HepG2 (cell line): ENCODE measurements at regions not wholly inside any gene's neighbourhood (a gene's known extent, or its start where the extent isn't known, plus 50 kb on each side); places are given as distances from the start of the nearest gene placed in this dataset.

Experiments used
- ATAC-seq: fragments of 200-7000 bp; cut with Tn5 transposase; 3 replicates; pipeline ENCODE4 v1.9.1; 2020; ENCODE audit warnings: mild to moderate bottlenecking, moderate library complexity
- BruUV-seq: library from RNA; stranded (reverse); fragments of 400-500 nt; replicated peaks from 2 replicates; lab custom pipeline; 2021; lab: Mats Ljungman, UMichigan
- CTCF ChIA-PET: fragments of 300-600 bp; formaldehyde crosslinking; extraction: SDS; loops from one replicate; lab custom pipeline; 2021; ENCODE audit warnings: low total read pairs, inconsistent platforms, low intra/inter-chr PET ratio; lab: Yijun Ruan, JAX
- POLR2A ChIA-PET: fragments of 350-600 bp; sonication (Branson Sonifier 250); formaldehyde crosslinking; loops from one replicate; lab custom pipeline; 2020; ENCODE audit warnings: antibody characterized with exemption, inconsistent platforms; lab: Yijun Ruan, JAX
- DNase-seq: peaks from one replicate; pipeline ENCODE4 v3.0.0-alpha.2; 2015; ENCODE audit warnings: low spot score
- FAIRE-seq: peaks from 3 replicates; lab custom pipeline; 2011; peaks lifted over from hg19 to GRCh38; lab: Jason Lieb, UNC
- H2AFZ ChIP-seq: one replicate; pipeline ENCODE4 v1.6.1; 2011; ENCODE audit warnings: low read length, inconsistent platforms
- H3K27ac ChIP-seq: fragments of 300-600 bp; 3 replicates; pipeline ENCODE4 v1.8.0; 2011; ENCODE audit warnings: mixed run types, mild to moderate bottlenecking, mixed read lengths, low read length, inconsistent platforms; ENCODE audit not compliant: insufficient read depth; ENCODE audit errors: extremely low read length
- H3K27me3 ChIP-seq, 2 experiments: fragments of 200-600 bp in 1 of 2; 2 replicates in 1 of 2; 3 replicates in 1 of 2; pipeline versions ENCODE4 v1.6.0 to v1.8.0; 2011; ENCODE audit warnings: low read length in 2 of 2, mild to moderate bottlenecking in 2 of 2, moderate library complexity in 2 of 2, inconsistent platforms in 1 of 2; ENCODE audit not compliant: insufficient read depth in 2 of 2, control insufficient read depth in 1 of 2
- H3K36me3 ChIP-seq, 2 experiments: fragments of 200-600 bp in 1 of 2; replicated peaks in 1 of 2; 2 replicates in 1 of 2; 3 replicates in 1 of 2; pipeline versions ENCODE4 v1.5.1 to v1.8.0; 2011; ENCODE audit warnings: low read length in 2 of 2, inconsistent platforms in 1 of 2; ENCODE audit not compliant: insufficient read depth in 2 of 2, control insufficient read depth in 1 of 2
- H3K4me1 ChIP-seq: 2 replicates; pipeline ENCODE4 v1.5.1; 2012; ENCODE audit warnings: low read length, inconsistent platforms; ENCODE audit not compliant: insufficient read depth
- H3K4me2 ChIP-seq: 2 replicates; pipeline ENCODE4 v1.6.0; 2011; ENCODE audit warnings: low read depth, low read length, inconsistent platforms
- H3K4me3 ChIP-seq, 3 experiments: fragments of 200-600 bp in 1 of 3; sonication (generic), shearing (Covaris generic) in 1 of 3; replicated peaks in 1 of 3; 2 replicates each; pipeline ENCODE4 v1.5.1; 2011 to 2016; ENCODE audit warnings: low read length in 3 of 3, inconsistent platforms in 2 of 3, low read depth in 2 of 3, mild to moderate bottlenecking in 2 of 3, control low read depth in 1 of 3, mixed read lengths in 1 of 3; ENCODE audit not compliant: insufficient read depth in 1 of 3
- H3K79me2 ChIP-seq: one replicate; pipeline ENCODE4 v1.6.1; 2011; ENCODE audit warnings: low read length, inconsistent platforms; ENCODE audit not compliant: insufficient read depth
- H3K9ac ChIP-seq: 2 replicates; pipeline ENCODE4 v1.6.0; 2011; ENCODE audit warnings: mild to moderate bottlenecking, low read depth, low read length, inconsistent platforms; ENCODE audit not compliant: insufficient read depth
- H3K9me3 ChIP-seq: 2 replicates; pipeline ENCODE4 v1.5.1; 2012; ENCODE audit warnings: mild to moderate bottlenecking, low read length
- H4K20me1 ChIP-seq: 2 replicates; pipeline ENCODE4 v1.6.0; 2011; ENCODE audit warnings: inconsistent platforms, mild to moderate bottlenecking, low read length, moderate library complexity; ENCODE audit not compliant: insufficient read depth
- CBX1 ChIP-seq: IDR thresholded peaks from one replicate; pipeline ENCODE4 v1.6.1; 2016; ENCODE audit warnings: antibody characterized with exemption, low read depth
- GLI4 ChIP-seq: sonication (generic); formaldehyde crosslinking; IDR thresholded peaks from 2 replicates; pipeline ENCODE4 v1.5.1; 2020; ENCODE audit warnings: missing genetic modification reagents, mild to moderate bottlenecking, moderate library complexity, borderline replicate concordance
- HIVEP1 ChIP-seq: sonication (generic); formaldehyde crosslinking; IDR thresholded peaks from 2 replicates; pipeline ENCODE4 v1.4.0; 2020; ENCODE audit warnings: mild to moderate bottlenecking, missing genetic modification reagents
- NCOR1 ChIP-seq: fragments of 200-600 bp; sonication (generic); IDR thresholded peaks from 2 replicates; pipeline ENCODE4 v1.7.0; 2017; ENCODE audit warnings: antibody characterized with exemption, low read length, borderline replicate concordance
- ZNF530 ChIP-seq: sonication (generic); formaldehyde crosslinking; IDR thresholded peaks from 2 replicates; pipeline ENCODE4 v1.5.0; 2020; ENCODE audit warnings: low read depth, mild to moderate bottlenecking, missing genetic modification reagents
- ZNF552 ChIP-seq: sonication (generic); formaldehyde crosslinking; IDR thresholded peaks from 2 replicates; pipeline ENCODE4 v1.9.0; 2022; ENCODE audit warnings: missing genetic modification reagents, mild to moderate bottlenecking, borderline replicate concordance
- ZNF878 ChIP-seq: sonication (generic); formaldehyde crosslinking; IDR thresholded peaks from 2 replicates; pipeline ENCODE4 v1.8.1; 2023; ENCODE audit warnings: mild to moderate bottlenecking, missing genetic modification reagents, moderate library complexity
- WGBS: methylation state at CpG from one replicate; pipeline ENCODE4 v1.1.6; 2017; ENCODE audit warnings: low lambda C conversion rate; 5-methylcytosine and 5-hydroxymethylcytosine counted together
- in situ Hi-C: cut with HindIII; loops from 2 replicates; pipeline ENCODE4 v1.10.0; 2017; ENCODE audit warnings: low pct_unique_long_range_greater_than_20kb; ENCODE audit not compliant: extremely low pct_ligation_motif_present
- intact Hi-C: fragments of 100-400 bp; cut with micrococcal nuclease; formaldehyde crosslinking; loops from one replicate; pipeline ENCODE4 v1.10.0; 2022; ENCODE audit not compliant: unreplicated experiment
- TF ChIP-seq, protein P1 (sequence below): sonication (generic); formaldehyde crosslinking; IDR thresholded peaks from 2 replicates; pipeline ENCODE4 v1.5.0; 2020; ENCODE audit warnings: mild to moderate bottlenecking, missing genetic modification reagents, borderline replicate concordance
- TF ChIP-seq, protein P2 (sequence below): sonication (generic); formaldehyde crosslinking; IDR thresholded peaks from 2 replicates; pipeline ENCODE4 v1.5.0; 2020; ENCODE audit warnings: mild to moderate bottlenecking, missing genetic modification reagents
- TF ChIP-seq, protein P3 (sequence below): sonication (generic); formaldehyde crosslinking; IDR thresholded peaks from 2 replicates; pipeline ENCODE4 v1.4.0; 2020; ENCODE audit warnings: missing genetic modification reagents, borderline replicate concordance
- TF ChIP-seq, protein P4 (sequence below): sonication (generic); formaldehyde crosslinking; IDR thresholded peaks from 2 replicates; pipeline ENCODE4 v1.8.1; 2023; ENCODE audit warnings: mild to moderate bottlenecking, missing genetic modification reagents
- TF ChIP-seq, protein P5 (sequence below): sonication (generic); formaldehyde crosslinking; IDR thresholded peaks from 2 replicates; pipeline ENCODE4 v1.5.1; 2020; ENCODE audit warnings: missing genetic modification reagents, mild to moderate bottlenecking, borderline replicate concordance
- TF ChIP-seq, protein P6 (sequence below): sonication (generic); formaldehyde crosslinking; IDR thresholded peaks from 2 replicates; pipeline ENCODE4 v1.8.1; 2023; ENCODE audit warnings: mild to moderate bottlenecking, missing genetic modification reagents

DNA sequence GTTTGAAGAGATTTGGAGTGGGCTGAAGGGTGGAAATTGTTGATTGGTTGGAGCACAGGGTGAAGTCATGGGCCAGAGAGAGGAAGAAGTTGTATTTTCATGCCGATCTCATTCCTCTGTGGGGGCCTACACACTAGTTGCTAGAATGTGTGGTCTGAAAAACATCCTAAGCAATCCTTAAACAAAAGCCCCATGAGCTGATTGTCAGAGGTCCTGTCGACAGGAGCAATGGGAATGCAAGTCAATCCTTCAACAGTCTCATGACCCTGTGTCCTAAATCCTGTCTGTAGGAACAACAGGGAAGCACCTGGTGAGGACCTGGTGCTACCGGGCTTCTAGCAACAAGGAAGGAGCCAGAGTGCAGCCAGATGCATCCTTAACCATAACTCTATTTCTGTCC lies 324.0 kb upstream of the TMEM132C start:
- intact Hi-C loops (no loop called here), in situ Hi-C loops (no loop called here)
- H3K9ac ChIP-seq, result no peak overlapping the region
- no peaks in the 10 kb centered on the region for H4K20me1 ChIP-seq
- no peaks in the 10 kb centered on the region for H3K36me3 ChIP-seq
- no peak overlapping the region for H3K4me2 ChIP-seq
- H3K4me3 ChIP-seq, result no peak overlapping the region
- H3K4me1 ChIP-seq, result no peaks in the 10 kb centered on the region
- FAIRE-seq, result no peak
- no peak for ATAC-seq
- no peak overlapping the region for H2AFZ ChIP-seq
- BruUV-seq, result no TSS peak
- 33% methylated on average over 3 of the region's 3 CpGs for WGBS
- ChIA-PET POLR2A (no interaction called here), CTCF (no interaction called here)
- H3K9me3 ChIP-seq, result peaks cover 44% of the 10 kb centered on the region
- H3K27me3 ChIP-seq, result no peaks in the 10 kb centered on the region
- no peaks in the 10 kb centered on the region for H3K79me2 ChIP-seq
- no peak overlapping the region for H3K27ac ChIP-seq
- DNase-seq, result no peak
- no peak for TF ChIP-seq ZNF530 (CRISPR knock-in tag)
- no peak for TF ChIP-seq CBX1
- TF ChIP-seq ZNF878 (CRISPR knock-in tag), result no peak
- TF ChIP-seq, protein P1, sequence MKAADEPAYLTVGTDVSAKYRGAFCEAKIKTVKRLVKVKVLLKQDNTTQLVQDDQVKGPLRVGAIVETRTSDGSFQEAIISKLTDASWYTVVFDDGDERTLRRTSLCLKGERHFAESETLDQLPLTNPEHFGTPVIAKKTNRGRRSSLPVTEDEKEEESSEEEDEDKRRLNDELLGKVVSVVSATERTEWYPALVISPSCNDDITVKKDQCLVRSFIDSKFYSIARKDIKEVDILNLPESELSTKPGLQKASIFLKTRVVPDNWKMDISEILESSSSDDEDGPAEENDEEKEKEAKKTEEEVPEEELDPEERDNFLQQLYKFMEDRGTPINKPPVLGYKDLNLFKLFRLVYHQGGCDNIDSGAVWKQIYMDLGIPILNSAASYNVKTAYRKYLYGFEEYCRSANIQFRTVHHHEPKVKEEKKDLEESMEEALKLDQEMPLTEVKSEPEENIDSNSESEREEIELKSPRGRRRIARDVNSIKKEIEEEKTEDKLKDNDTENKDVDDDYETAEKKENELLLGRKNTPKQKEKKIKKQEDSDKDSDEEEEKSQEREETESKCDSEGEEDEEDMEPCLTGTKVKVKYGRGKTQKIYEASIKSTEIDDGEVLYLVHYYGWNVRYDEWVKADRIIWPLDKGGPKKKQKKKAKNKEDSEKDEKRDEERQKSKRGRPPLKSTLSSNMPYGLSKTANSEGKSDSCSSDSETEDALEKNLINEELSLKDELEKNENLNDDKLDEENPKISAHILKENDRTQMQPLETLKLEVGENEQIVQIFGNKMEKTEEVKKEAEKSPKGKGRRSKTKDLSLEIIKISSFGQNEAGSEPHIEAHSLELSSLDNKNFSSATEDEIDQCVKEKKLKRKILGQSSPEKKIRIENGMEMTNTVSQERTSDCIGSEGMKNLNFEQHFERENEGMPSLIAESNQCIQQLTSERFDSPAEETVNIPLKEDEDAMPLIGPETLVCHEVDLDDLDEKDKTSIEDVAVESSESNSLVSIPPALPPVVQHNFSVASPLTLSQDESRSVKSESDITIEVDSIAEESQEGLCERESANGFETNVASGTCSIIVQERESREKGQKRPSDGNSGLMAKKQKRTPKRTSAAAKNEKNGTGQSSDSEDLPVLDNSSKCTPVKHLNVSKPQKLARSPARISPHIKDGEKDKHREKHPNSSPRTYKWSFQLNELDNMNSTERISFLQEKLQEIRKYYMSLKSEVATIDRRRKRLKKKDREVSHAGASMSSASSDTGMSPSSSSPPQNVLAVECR (CRISPR knock-in tag), result no peak
- TF ChIP-seq, protein P2, sequence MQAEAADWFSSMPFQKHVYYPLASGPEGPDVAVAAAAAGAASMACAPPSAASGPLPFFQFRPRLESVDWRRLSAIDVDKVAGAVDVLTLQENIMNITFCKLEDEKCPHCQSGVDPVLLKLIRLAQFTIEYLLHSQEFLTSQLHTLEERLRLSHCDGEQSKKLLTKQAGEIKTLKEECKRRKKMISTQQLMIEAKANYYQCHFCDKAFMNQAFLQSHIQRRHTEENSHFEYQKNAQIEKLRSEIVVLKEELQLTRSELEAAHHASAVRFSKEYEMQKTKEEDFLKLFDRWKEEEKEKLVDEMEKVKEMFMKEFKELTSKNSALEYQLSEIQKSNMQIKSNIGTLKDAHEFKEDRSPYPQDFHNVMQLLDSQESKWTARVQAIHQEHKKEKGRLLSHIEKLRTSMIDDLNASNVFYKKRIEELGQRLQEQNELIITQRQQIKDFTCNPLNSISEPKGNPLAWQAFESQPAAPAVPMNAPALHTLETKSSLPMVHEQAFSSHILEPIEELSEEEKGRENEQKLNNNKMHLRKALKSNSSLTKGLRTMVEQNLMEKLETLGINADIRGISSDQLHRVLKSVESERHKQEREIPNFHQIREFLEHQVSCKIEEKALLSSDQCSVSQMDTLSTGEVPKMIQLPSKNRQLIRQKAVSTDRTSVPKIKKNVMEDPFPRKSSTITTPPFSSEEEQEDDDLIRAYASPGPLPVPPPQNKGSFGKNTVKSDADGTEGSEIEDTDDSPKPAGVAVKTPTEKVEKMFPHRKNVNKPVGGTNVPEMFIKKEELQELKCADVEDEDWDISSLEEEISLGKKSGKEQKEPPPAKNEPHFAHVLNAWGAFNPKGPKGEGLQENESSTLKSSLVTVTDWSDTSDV, result no peak
- no peak for TF ChIP-seq GLI4 (CRISPR knock-in tag)
- TF ChIP-seq, protein P3, sequence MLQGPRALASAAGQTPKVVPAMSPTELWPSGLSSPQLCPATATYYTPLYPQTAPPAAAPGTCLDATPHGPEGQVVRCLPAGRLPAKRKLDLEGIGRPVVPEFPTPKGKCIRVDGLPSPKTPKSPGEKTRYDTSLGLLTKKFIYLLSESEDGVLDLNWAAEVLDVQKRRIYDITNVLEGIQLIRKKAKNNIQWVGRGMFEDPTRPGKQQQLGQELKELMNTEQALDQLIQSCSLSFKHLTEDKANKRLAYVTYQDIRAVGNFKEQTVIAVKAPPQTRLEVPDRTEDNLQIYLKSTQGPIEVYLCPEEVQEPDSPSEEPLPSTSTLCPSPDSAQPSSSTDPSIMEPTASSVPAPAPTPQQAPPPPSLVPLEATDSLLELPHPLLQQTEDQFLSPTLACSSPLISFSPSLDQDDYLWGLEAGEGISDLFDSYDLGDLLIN (CRISPR knock-in tag), result no peak
- TF ChIP-seq, protein P4, sequence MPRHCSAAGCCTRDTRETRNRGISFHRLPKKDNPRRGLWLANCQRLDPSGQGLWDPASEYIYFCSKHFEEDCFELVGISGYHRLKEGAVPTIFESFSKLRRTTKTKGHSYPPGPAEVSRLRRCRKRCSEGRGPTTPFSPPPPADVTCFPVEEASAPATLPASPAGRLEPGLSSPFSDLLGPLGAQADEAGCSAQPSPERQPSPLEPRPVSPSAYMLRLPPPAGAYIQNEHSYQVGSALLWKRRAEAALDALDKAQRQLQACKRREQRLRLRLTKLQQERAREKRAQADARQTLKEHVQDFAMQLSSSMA (CRISPR knock-in tag), result no peak
- no peak for TF ChIP-seq NCOR1
- TF ChIP-seq HIVEP1 (CRISPR knock-in tag), result no peak
- TF ChIP-seq ZNF552 (CRISPR knock-in tag), result no peak
- TF ChIP-seq, protein P5, sequence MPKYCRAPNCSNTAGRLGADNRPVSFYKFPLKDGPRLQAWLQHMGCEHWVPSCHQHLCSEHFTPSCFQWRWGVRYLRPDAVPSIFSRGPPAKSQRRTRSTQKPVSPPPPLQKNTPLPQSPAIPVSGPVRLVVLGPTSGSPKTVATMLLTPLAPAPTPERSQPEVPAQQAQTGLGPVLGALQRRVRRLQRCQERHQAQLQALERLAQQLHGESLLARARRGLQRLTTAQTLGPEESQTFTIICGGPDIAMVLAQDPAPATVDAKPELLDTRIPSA (CRISPR knock-in tag), result no peak
- TF ChIP-seq, protein P6, sequence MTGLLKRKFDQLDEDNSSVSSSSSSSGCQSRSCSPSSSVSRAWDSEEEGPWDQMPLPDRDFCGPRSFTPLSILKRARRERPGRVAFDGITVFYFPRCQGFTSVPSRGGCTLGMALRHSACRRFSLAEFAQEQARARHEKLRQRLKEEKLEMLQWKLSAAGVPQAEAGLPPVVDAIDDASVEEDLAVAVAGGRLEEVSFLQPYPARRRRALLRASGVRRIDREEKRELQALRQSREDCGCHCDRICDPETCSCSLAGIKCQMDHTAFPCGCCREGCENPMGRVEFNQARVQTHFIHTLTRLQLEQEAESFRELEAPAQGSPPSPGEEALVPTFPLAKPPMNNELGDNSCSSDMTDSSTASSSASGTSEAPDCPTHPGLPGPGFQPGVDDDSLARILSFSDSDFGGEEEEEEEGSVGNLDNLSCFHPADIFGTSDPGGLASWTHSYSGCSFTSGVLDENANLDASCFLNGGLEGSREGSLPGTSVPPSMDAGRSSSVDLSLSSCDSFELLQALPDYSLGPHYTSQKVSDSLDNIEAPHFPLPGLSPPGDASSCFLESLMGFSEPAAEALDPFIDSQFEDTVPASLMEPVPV, result no peak
